Colonic mucosa (tissue), 4 donors: ENCODE measurements at regions not wholly inside any gene's neighbourhood (a gene's known extent, or its start where the extent isn't known, plus 50 kb on each side); places are given as distances from the start of the nearest gene placed in this dataset.

ENCODE experiments used
- DNase-seq: peaks from one replicate; pipeline ENCODE4 v3.0.0-alpha.2; 2020
- H3K27ac ChIP-seq: fragments of 200-600 bp; one replicate; pipeline ENCODE4 v1.8.0; 2021
- H3K27me3 ChIP-seq: fragments of 200-600 bp; one replicate; pipeline ENCODE4 v1.8.0; 2021
- H3K36me3 ChIP-seq: fragments of 200-600 bp; one replicate; pipeline ENCODE4 v1.8.0; 2021
- H3K4me1 ChIP-seq: fragments of 200-600 bp; one replicate; pipeline ENCODE4 v1.8.0; 2021; ENCODE audit warnings: mild to moderate bottlenecking
- H3K4me3 ChIP-seq: fragments of 200-600 bp; one replicate; pipeline ENCODE4 v1.8.0; 2021
- H3K9ac ChIP-seq, 2 donors: one replicate each; pipeline ENCODE4 v1.7.0; 2013; ENCODE audit warnings: control low read depth in 2 of 2, low read depth in 2 of 2, low read length in 2 of 2
- H3K9me3 ChIP-seq: fragments of 200-600 bp; one replicate; pipeline ENCODE4 v1.8.0; 2021
- CTCF ChIP-seq: fragments of 200-600 bp; IDR thresholded peaks from one replicate; pipeline ENCODE4 v1.8.0; 2022; ENCODE audit warnings: antibody characterized with exemption, mild to moderate bottlenecking
- intact Hi-C: fragments of 100-400 bp; cut with DNase I; formaldehyde crosslinking; loops from one replicate; pipeline ENCODE4 v1.14.1; 2022
- donor health status: healthy.
- donor health status: DM: no; HTN: no; CAD: no.
- donor health status: DM: no; HTN: no; CAD: no.

DNA sequence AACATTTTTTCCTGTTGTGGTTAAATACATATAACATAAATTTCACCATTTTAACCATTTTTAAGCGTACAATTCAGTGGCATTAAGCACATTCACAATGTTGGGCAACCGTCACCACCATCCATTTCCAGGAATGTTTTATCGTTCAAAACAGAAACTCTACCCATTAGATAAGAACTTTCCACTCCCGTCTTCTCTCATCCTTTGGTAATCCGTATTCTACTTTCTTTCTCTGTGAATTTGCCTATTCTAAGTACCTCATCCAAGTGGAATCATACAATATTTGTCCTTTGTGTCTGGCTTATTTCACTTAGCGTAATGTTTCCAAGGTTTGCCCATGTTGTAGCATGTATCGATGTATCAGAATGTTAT is 336.0 kb downstream of the RRAGC start:
- TF ChIP-seq CTCF, result no peak
- no peaks in the 10 kb centered on the region for H3K27me3 ChIP-seq
- no peak for DNase-seq
- H3K4me3 ChIP-seq, result no peak overlapping the region
- H3K9me3 ChIP-seq, result no peaks in the 10 kb centered on the region
- no peak overlapping the region for H3K27ac ChIP-seq
- H3K4me1 ChIP-seq, result no peaks in the 10 kb centered on the region
- H3K9ac ChIP-seq, result no peak overlapping the region
- H3K36me3 ChIP-seq, result no peaks in the 10 kb centered on the region
- intact Hi-C loops, result no loop called here

- TF ChIP-seq CTCF, result no peak
- Histone ChIP-seq H3K4me3 (no peak overlapping the region), H3K9ac (no peak overlapping the region), H3K27ac (no peak overlapping the region), H3K36me3 (no peaks in the 10 kb centered on the region), H3K27me3 (no peaks in the 10 kb centered on the region), H3K4me1 (no peaks in the 10 kb centered on the region), H3K9me3 (no peaks in the 10 kb centered on the region)
- intact Hi-C loops, result no loop called here
- no peak for DNase-seq
Measured at GRCh38 chr1:38522915-38523567, 336.5 kb downstream of the RRAGC start.

DNA sequence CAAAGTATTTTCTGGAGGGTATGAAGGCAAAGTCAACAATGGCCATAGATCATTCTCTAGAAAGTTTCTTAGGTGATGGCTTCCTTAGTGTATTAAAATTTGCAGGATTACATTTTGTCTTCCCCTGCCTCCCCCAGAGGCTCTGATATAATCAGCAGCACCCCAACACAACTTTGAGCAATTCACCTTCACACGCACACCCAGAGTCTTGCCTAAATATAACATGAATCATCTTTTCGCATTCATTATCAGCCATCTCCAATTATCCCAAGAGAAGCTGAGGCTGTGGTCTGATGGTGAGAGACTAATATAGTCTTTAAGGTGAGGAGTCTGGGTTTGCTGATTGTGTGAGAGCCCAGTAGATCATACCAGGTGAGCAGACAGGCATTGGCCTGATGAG is 343.0 kb downstream of the RRAGC start:
- no peak for TF ChIP-seq CTCF
- no peak for DNase-seq
- no peak overlapping the region for H3K9ac ChIP-seq
- no peak overlapping the region for H3K4me3 ChIP-seq
- no peaks in the 10 kb centered on the region for H3K36me3 ChIP-seq
- intact Hi-C loops, result no loop called here
- H3K4me1 ChIP-seq, result no peaks in the 10 kb centered on the region
- H3K9me3 ChIP-seq, result no peaks in the 10 kb centered on the region
- no peaks in the 10 kb centered on the region for H3K27me3 ChIP-seq
- no peak overlapping the region for H3K27ac ChIP-seq

DNA sequence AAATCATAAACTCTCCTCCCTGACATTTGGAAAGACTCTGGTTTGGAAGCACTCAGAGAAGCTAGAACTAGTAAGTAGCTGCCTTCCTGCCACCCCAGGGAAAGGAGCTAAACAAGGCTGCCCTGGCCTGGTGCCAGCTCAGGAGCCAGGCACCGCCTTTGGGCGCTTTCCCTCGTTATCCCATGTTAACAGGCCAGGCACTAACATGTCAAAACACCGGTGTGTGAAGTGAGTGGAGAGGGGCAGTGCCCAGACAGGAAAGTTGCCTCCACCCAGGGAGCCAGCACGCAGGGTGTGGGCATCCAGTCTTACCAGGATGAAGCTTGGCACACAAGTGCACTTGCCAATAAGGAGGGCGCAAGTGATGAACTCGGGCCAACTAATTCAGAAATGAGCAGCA is 346.8 kb downstream of the RRAGC start:
- Histone ChIP-seq H3K9ac (no peak overlapping the region), H3K36me3 (no peaks in the 10 kb centered on the region), H3K27me3 (no peaks in the 10 kb centered on the region), H3K4me1 (no peaks in the 10 kb centered on the region), H3K27ac (no peak overlapping the region), H3K4me3 (no peak overlapping the region), H3K9me3 (no peaks in the 10 kb centered on the region)
- no peak for DNase-seq
- TF ChIP-seq CTCF, result no peak
- intact Hi-C loops, result no loop called here

GRCh38 chr1:38512024-38512767 is 347.4 kb downstream of the RRAGC start:
- no peaks in the 10 kb centered on the region for H3K9me3 ChIP-seq
- no peaks in the 10 kb centered on the region for H3K4me1 ChIP-seq
- DNase-seq, result no peak
- H3K4me3 ChIP-seq, result no peak overlapping the region
- H3K27me3 ChIP-seq, result no peaks in the 10 kb centered on the region
- H3K36me3 ChIP-seq, result no peaks in the 10 kb centered on the region
- no peak for TF ChIP-seq CTCF
- no peak overlapping the region for H3K27ac ChIP-seq
- intact Hi-C loops, result no loop called here
- H3K9ac ChIP-seq, result no peak overlapping the region
